ENCODE measurements at regions not wholly inside any gene's neighbourhood (a gene's known extent, or its start where the extent isn't known, plus 50 kb on each side); places are given as distances from the start of the nearest gene placed in this dataset.
A peak's percentile ranks its signal among the peaks of the same experiment; 100 is the strongest.

GRCh38 chr18:75681538-75682115 is 254.1 kb upstream of the SMIM21 start:
- intact Hi-C loops (cut with micrococcal nuclease) = no loop called here
- DNase-seq (no peak), ATAC-seq (no peak)

GRCh38 chr18:75679331-75679730 is 251.8 kb upstream of the SMIM21 start:
- peak; percentile 83 for DNase-seq
- peak; percentile 98 for ATAC-seq
- intact Hi-C loops (cut with micrococcal nuclease) = no loop called here

GRCh38 chr18:75678627-75679026 is 251.1 kb upstream of the SMIM21 start:
- peak; percentile 60 for ATAC-seq
- no peak for DNase-seq
- intact Hi-C loops (cut with micrococcal nuclease) = no loop called here

- intact Hi-C loops (cut with micrococcal nuclease) = no loop called here
- ATAC-seq = no peak
- DNase-seq = no peak
Observed at GRCh38 chr18:75677696-75678455, 250.4 kb upstream of the SMIM21 start.

- ATAC-seq (no peak), DNase-seq (no peak)
- intact Hi-C loops (cut with micrococcal nuclease) = no loop called here
Observed at GRCh38 chr18:75660932-75661331, 233.4 kb upstream of the SMIM21 start.

GRCh38 chr18:75659535-75660023 is 232.1 kb upstream of the SMIM21 start:
- DNase-seq (no peak), ATAC-seq (no peak)
- intact Hi-C loops (cut with micrococcal nuclease) = no loop called here

GRCh38 chr18:75658330-75658729 is 230.8 kb upstream of the SMIM21 start:
- DNase-seq (no peak), ATAC-seq (no peak)
- intact Hi-C loops (cut with micrococcal nuclease) = no loop called here

- DNase-seq (no peak), ATAC-seq (no peak)
- intact Hi-C loops (cut with micrococcal nuclease) = no loop called here
Observed at GRCh38 chr18:75656563-75657247, 229.2 kb upstream of the SMIM21 start.

GRCh38 chr18:75656035-75656434 is 228.5 kb upstream of the SMIM21 start:
- intact Hi-C loops (cut with micrococcal nuclease) = no loop called here
- no peak for ATAC-seq

GRCh38 chr18:75654851-75655751 is 227.6 kb upstream of the SMIM21 start:
- DNase-seq = peak; percentile 52
- peak; percentile 38 for ATAC-seq
- intact Hi-C loops (cut with micrococcal nuclease) = no loop called here

More at GRCh38 chr18:75656035-75656434, 228.5 kb upstream of the SMIM21 start:
- DNase-seq = no peak

GRCh38 chr18:75654386-75654785 is 226.9 kb upstream of the SMIM21 start:
- DNase-seq (no peak), ATAC-seq (no peak)
- intact Hi-C loops (cut with micrococcal nuclease) = no loop called here

GRCh38 chr18:75652528-75652927 is 225.0 kb upstream of the SMIM21 start:
- ATAC-seq (no peak), DNase-seq (no peak)
- intact Hi-C loops (cut with micrococcal nuclease) = no loop called here

- no peak for DNase-seq
- intact Hi-C loops (cut with micrococcal nuclease) = no loop called here
- ATAC-seq = no peak
Observed at GRCh38 chr18:75644871-75645270, 217.4 kb upstream of the SMIM21 start.

GRCh38 chr18:75643083-75643482 is 215.6 kb upstream of the SMIM21 start:
- intact Hi-C loops (cut with micrococcal nuclease) = no loop called here
- DNase-seq (no peak), ATAC-seq (no peak)

- intact Hi-C loops (cut with micrococcal nuclease) = no loop called here
- ATAC-seq (no peak), DNase-seq (no peak)
Observed at GRCh38 chr18:75639472-75639831, 211.9 kb upstream of the SMIM21 start.

- intact Hi-C loops (cut with micrococcal nuclease) = no loop called here
- DNase-seq (peak; percentile 64), ATAC-seq (peak; percentile 93)
Observed at GRCh38 chr18:75638776-75639471, 211.4 kb upstream of the SMIM21 start.

- no peak for DNase-seq
- ATAC-seq = peak; percentile 49
- intact Hi-C loops (cut with micrococcal nuclease) = no loop called here
Observed at GRCh38 chr18:75638223-75638775, 210.8 kb upstream of the SMIM21 start.

- intact Hi-C loops (cut with micrococcal nuclease) = no loop called here
- DNase-seq (no peak), ATAC-seq (no peak)
Observed at GRCh38 chr18:75635096-75635495, 207.6 kb upstream of the SMIM21 start.

GRCh38 chr18:75625966-75626365 is 198.5 kb upstream of the SMIM21 start:
- no peak for DNase-seq
- ATAC-seq = no peak
- intact Hi-C loops (cut with micrococcal nuclease) = no loop called here

Measured in left ventricle myocardium superior (tissue), 1 donor.